Astrocyte of the spinal cord (primary cell): ENCODE measurements at regions not wholly inside any gene's neighbourhood (a gene's known extent, or its start where the extent isn't known, plus 50 kb on each side); places are given as distances from the start of the nearest gene placed in this dataset.

Experiments used
- DNase-seq: peaks from one replicate; pipeline ENCODE4 v3.0.0; 2011; ENCODE audit warnings: low read depth, low spot score
- H3K4me3 ChIP-seq: 2 replicates; pipeline ENCODE4 v1.5.1; 2011; ENCODE audit warnings: low read depth, mild to moderate bottlenecking, low read length, moderate library complexity
- in situ Hi-C: cut with HindIII; loops from 2 replicates; pipeline ENCODE4 v1.10.0; 2017; ENCODE audit warnings: low sequenced_read_pairs
- TF ChIP-seq, protein P1 (sequence below): IDR thresholded peaks from 2 replicates; pipeline ENCODE4 v1.5.1; 2012; ENCODE audit warnings: low read depth, mild to moderate bottlenecking, low read length, inconsistent platforms

DNA sequence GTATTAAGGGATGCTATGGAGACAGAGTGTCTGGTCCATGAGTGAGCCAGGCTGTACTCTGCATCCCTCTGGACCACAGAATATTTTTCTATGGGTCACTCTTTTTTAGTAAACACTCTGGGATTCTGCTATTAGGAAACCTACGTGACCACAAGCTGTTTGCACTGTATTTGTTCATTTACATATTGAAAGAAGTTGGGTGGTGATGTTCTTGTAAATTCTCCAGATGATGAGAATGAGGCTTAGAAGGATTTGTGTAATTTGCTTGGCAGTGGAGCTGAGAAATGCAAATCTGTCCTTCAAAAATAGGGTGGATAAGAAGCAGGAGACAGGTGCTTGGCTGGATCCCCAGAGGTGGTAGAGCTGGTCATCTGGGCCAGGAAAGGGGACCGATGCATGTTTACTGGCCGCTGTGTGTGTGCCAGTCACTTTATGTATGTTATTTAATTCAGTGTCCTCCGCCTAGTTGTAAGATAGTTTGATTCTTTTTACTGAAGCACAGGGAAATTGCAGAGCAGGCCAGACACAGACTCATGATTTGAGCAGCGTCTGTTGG lies 63.7 kb upstream of the HEPHL1 start:
- in situ Hi-C loops = no loop called here
- TF ChIP-seq, protein P1, sequence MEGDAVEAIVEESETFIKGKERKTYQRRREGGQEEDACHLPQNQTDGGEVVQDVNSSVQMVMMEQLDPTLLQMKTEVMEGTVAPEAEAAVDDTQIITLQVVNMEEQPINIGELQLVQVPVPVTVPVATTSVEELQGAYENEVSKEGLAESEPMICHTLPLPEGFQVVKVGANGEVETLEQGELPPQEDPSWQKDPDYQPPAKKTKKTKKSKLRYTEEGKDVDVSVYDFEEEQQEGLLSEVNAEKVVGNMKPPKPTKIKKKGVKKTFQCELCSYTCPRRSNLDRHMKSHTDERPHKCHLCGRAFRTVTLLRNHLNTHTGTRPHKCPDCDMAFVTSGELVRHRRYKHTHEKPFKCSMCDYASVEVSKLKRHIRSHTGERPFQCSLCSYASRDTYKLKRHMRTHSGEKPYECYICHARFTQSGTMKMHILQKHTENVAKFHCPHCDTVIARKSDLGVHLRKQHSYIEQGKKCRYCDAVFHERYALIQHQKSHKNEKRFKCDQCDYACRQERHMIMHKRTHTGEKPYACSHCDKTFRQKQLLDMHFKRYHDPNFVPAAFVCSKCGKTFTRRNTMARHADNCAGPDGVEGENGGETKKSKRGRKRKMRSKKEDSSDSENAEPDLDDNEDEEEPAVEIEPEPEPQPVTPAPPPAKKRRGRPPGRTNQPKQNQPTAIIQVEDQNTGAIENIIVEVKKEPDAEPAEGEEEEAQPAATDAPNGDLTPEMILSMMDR = no peak

DNA sequence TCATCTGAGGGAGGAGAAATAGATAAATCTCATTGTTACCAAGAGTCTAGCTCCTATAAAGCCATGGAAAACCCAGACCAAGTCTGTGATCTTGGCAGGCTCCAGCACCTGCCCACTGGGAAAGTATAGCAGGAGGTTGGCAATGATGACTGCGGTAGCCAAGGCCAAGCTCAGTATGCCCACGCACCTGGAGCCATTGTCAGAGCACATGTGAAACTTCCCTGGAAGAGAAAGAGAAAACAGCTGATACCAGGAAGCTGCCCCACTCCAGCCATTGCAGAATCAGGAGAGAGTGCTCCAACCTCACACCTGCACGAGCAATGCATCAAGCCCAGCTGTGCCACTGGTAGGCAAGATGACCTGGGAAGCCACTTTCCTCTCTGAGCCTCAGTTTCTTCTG lies 62.2 kb upstream of the HEPHL1 start:
- no peak overlapping the region for H3K4me3 ChIP-seq
- in situ Hi-C loops = no loop called here
- TF ChIP-seq, protein P1 = no peak
- no peak for DNase-seq

More for the DNA sequence above, 63.7 kb upstream of the HEPHL1 start:
- H3K4me3 ChIP-seq = no peak overlapping the region
- no peak for DNase-seq

DNA sequence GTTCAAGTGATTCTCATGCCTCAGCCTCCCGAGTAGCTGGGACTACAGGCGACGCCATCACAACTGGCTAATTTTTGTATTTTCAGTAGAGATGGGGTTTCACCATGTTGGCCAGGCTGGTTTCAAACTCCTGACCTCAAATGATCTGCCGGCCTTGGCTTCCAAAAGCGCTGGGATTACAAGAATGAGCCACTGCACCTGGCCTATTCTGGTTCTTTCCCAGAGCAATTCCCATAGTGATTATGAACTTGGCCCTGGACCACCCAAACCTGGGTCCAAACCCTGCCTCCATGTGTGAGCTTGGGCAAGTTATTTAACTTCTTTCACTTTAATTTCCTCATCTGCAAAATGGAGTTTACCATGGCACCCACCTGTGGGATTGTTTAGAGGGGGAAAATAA lies 61.5 kb upstream of the HEPHL1 start:
- in situ Hi-C loops = no loop called here
- no peak for DNase-seq
- no peak overlapping the region for H3K4me3 ChIP-seq
- TF ChIP-seq, protein P1 = no peak

DNA sequence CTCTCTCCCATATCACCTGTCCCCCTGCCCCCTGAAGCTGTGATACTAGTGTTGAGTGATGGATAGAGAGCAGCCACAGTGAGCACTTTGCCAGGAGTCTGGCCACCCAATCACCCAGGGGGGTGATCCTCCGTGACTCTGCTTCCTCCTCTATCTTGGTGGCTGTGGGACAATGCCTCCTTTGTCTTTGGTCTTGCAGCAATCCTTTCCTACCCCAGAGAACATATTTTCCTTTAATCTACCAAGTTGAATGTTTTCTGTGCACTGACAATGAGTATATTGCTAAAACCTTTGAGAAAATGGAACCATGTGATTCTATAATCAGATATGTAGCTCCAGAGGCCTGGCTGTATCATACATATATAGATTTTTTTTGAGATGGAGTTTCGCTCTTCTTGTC lies 58.1 kb upstream of the HEPHL1 start:
- no peak overlapping the region for H3K4me3 ChIP-seq
- in situ Hi-C loops = no loop called here
- TF ChIP-seq, protein P1 = no peak
- no peak for DNase-seq

DNA sequence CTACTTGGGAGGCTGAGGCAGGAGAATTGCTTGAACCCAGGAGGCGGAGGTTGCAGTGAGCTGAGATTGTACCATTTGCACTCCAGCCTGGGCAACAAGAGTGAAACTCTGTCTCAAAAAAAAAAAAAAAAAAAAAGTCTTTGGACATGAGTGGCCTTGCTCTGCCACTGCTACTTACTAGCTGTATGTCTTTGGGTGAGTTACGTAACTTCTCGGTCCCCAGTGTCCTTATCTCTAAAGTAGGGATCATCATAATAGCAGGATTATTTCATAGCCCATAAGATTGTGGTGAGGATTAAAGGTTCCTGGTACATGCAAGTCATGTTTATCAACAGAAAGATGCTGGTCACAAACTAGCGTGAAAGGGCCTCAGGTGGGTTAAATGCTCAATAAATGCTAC lies 53.9 kb upstream of the HEPHL1 start:
- in situ Hi-C loops = no loop called here
- no peak overlapping the region for H3K4me3 ChIP-seq
- TF ChIP-seq, protein P1 = no peak
- no peak for DNase-seq

DNA sequence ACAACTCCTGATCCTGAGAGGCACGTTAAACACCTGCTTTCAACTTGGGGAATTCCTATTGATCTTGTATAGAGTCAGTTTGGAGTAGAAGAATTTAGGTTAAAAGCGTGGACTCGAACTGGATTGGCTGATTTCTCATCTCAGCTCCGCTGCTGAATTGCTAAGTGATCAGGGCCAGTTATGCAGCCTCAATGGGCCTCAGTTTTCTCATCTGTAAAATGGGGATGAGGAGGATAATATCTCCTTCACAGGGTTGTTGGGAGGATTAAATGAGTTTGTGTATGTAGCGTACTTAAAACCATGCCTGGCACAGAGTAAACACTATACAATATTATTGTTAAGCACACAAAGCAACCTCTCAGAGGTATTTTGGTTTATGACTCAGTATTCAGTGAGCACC lies 53.2 kb upstream of the HEPHL1 start:
- in situ Hi-C loops = no loop called here
- TF ChIP-seq, protein P1 = no peak
- DNase-seq = no peak
- H3K4me3 ChIP-seq = no peak overlapping the region
